PC-9 (cell line): ENCODE measurements at regions not wholly inside any gene's neighbourhood (a gene's known extent, or its start where the extent isn't known, plus 50 kb on each side); places are given as distances from the start of the nearest gene placed in this dataset.

Experiments
- EZH2 ChIP-seq: fragments of 200-600 bp; sonication (generic); IDR thresholded peaks from 2 replicates; pipeline ENCODE4 v1.8.0; 2017; ENCODE audit warnings: antibody characterized with exemption, low read depth
- TF ChIP-seq, protein P1 (sequence below): fragments of 200-600 bp; sonication (generic); conservative IDR thresholded peaks from 2 replicates; pipeline ENCODE4 v1.6.1; 2017; ENCODE audit warnings: mixed run types, antibody characterized with exemption, mild to moderate bottlenecking, moderate library complexity

DNA sequence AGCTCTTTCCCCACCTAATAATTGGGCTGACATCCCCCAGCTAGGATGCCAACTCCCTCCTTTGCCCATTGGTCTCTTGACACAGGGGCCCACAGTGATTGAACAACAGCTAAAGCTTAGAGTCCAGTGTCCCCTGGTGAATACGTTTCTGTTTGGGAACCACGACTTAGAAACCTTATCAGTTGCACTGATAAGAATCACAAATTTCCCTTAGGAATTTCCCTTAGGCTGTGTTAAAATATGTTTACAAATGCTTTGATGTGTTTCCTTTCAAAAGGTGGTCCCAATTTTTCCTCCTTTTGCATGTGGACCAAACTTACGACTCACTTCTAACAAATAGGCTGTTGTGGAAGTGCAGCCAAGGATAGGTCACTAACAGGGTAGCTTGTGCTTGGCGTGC lies 126.0 kb upstream of the INHBA start:
- TF ChIP-seq, protein P1, sequence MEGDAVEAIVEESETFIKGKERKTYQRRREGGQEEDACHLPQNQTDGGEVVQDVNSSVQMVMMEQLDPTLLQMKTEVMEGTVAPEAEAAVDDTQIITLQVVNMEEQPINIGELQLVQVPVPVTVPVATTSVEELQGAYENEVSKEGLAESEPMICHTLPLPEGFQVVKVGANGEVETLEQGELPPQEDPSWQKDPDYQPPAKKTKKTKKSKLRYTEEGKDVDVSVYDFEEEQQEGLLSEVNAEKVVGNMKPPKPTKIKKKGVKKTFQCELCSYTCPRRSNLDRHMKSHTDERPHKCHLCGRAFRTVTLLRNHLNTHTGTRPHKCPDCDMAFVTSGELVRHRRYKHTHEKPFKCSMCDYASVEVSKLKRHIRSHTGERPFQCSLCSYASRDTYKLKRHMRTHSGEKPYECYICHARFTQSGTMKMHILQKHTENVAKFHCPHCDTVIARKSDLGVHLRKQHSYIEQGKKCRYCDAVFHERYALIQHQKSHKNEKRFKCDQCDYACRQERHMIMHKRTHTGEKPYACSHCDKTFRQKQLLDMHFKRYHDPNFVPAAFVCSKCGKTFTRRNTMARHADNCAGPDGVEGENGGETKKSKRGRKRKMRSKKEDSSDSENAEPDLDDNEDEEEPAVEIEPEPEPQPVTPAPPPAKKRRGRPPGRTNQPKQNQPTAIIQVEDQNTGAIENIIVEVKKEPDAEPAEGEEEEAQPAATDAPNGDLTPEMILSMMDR: no peak
- TF ChIP-seq EZH2: no peak
